Endothelial cell (in vitro differentiated cells): ENCODE measurements at regions not wholly inside any gene's neighbourhood (a gene's known extent, or its start where the extent isn't known, plus 50 kb on each side); places are given as distances from the start of the nearest gene placed in this dataset.
"Not testable (repeated sequence)": the region's sequence is repeated elsewhere in the genome, so short reads cannot be mapped to it uniquely, and the experiment has no call there.

Experiments
- DNase-seq: peaks from one replicate; pipeline ENCODE4 v3.0.0; 2021; ENCODE audit warnings: low spot score
- H3K27ac Mint-ChIP-seq: one replicate; pipeline ENCODE4 v1.8.0; 2021; ENCODE audit warnings: mixed read lengths, inconsistent platforms; ENCODE audit not compliant: unreplicated experiment
- H3K27me3 Mint-ChIP-seq: one replicate; pipeline ENCODE4 v1.8.0; 2021; ENCODE audit warnings: mild to moderate bottlenecking, moderate library complexity, mixed read lengths, inconsistent platforms; ENCODE audit not compliant: unreplicated experiment
- H3K36me3 Mint-ChIP-seq: one replicate; pipeline ENCODE4 v1.8.0; 2021; ENCODE audit warnings: mild to moderate bottlenecking, low read depth, mixed read lengths, inconsistent platforms; ENCODE audit not compliant: unreplicated experiment
- H3K4me1 Mint-ChIP-seq: one replicate; pipeline ENCODE4 v1.8.0; 2021; ENCODE audit warnings: mild to moderate bottlenecking, mixed read lengths, inconsistent platforms; ENCODE audit not compliant: unreplicated experiment
- H3K4me3 Mint-ChIP-seq: one replicate; pipeline ENCODE4 v1.8.0; 2021; ENCODE audit warnings: mild to moderate bottlenecking, mixed read lengths, inconsistent platforms; ENCODE audit not compliant: unreplicated experiment
- H3K9me3 Mint-ChIP-seq: one replicate; pipeline ENCODE4 v1.8.0; 2021; ENCODE audit warnings: mixed read lengths, inconsistent platforms; ENCODE audit not compliant: unreplicated experiment
- CTCF ChIP-seq: fragments of 200-600 bp; sonication (generic); IDR thresholded peaks from one replicate; pipeline ENCODE4 v1.5.0; 2021; ENCODE audit warnings: antibody characterized with exemption; ENCODE audit not compliant: unreplicated experiment

- Mint-ChIP-seq H3K27me3 (peaks cover 1% of the 10 kb centered on the region), H3K27ac (no peak overlapping the region), H3K4me1 (no peaks in the 10 kb centered on the region), H3K36me3 (no peaks in the 10 kb centered on the region), H3K9me3 (no peaks in the 10 kb centered on the region), H3K4me3 (no peak overlapping the region)
- no peak for DNase-seq
- no peak for TF ChIP-seq CTCF
Measured at GRCh38 chr1:184176058-184176457, 124.5 kb downstream of the TSEN15 start.

GRCh38 chr1:184181044-184181443 lies 129.5 kb downstream of the TSEN15 start:
- Mint-ChIP-seq H3K36me3 (no peaks in the 10 kb centered on the region), H3K4me3 (no peak overlapping the region), H3K4me1 (no peaks in the 10 kb centered on the region), H3K9me3 (no peaks in the 10 kb centered on the region), H3K27ac (no peak overlapping the region), H3K27me3 (no peaks in the 10 kb centered on the region)
- DNase-seq: no peak
- TF ChIP-seq CTCF: no peak

GRCh38 chr1:184183919-184184318 lies 132.4 kb downstream of the TSEN15 start:
- DNase-seq: no peak
- Mint-ChIP-seq H3K4me3 (no peak overlapping the region), H3K27ac (no peak overlapping the region), H3K4me1 (no peaks in the 10 kb centered on the region), H3K27me3 (no peaks in the 10 kb centered on the region), H3K36me3 (no peaks in the 10 kb centered on the region), H3K9me3 (no peaks in the 10 kb centered on the region)
- TF ChIP-seq CTCF: no peak

- not testable (repeated sequence) for H3K4me1 Mint-ChIP-seq, H3K27ac Mint-ChIP-seq, H3K4me3 Mint-ChIP-seq, H3K27me3 Mint-ChIP-seq, DNase-seq, H3K9me3 Mint-ChIP-seq, H3K36me3 Mint-ChIP-seq
Measured at GRCh38 chr1:184184614-184185013, 133.1 kb downstream of the TSEN15 start.

- no peaks in the 10 kb centered on the region for H3K9me3 Mint-ChIP-seq
Measured at GRCh38 chr1:184185347-184185746, 133.8 kb downstream of the TSEN15 start.

More at GRCh38 chr1:184185347-184185746, 133.8 kb downstream of the TSEN15 start:
- no peak overlapping the region for H3K27ac Mint-ChIP-seq
- no peak for DNase-seq
- H3K4me3 Mint-ChIP-seq: no peak overlapping the region
- H3K27me3 Mint-ChIP-seq: no peaks in the 10 kb centered on the region
- no peaks in the 10 kb centered on the region for H3K36me3 Mint-ChIP-seq
- H3K4me1 Mint-ChIP-seq: no peaks in the 10 kb centered on the region
- TF ChIP-seq CTCF: no peak
